ENCODE measurements at regions not wholly inside any gene's neighbourhood (a gene's known extent, or its start where the extent isn't known, plus 50 kb on each side); places are given as distances from the start of the nearest gene placed in this dataset.
"Not testable (repeated sequence)": the region's sequence is repeated elsewhere in the genome, so short reads cannot be mapped to it uniquely, and the experiment has no call there.

GRCh38 chr2:95759481-95760246 lies 167.9 kb downstream of the TRIM43 start:
- 90 to 91% (median 90%) methylated on average over 4 of the region's 4 CpGs for WGBS, 3 donors
- H3K36me3 ChIP-seq: no peaks in the 10 kb centered on the region
- intact Hi-C loops (cut with DNase I): no loop called here
- no peak overlapping the region for H3K4me3 ChIP-seq
- no peak for DNase-seq
- H3K27me3 ChIP-seq: no peaks in the 10 kb centered on the region
- no peaks in the 10 kb centered on the region for H3K4me1 ChIP-seq (ENCODE audit: insufficient read depth)
- TF ChIP-seq POLR2A (IDR thresholded peaks at IDR 0.05) (no peak), EP300 (IDR thresholded peaks at IDR 0.05) (no peak), CTCF (IDR thresholded peaks at IDR 0.05) (no peak)
- H3K27ac ChIP-seq: no peak overlapping the region
- no peaks in the 10 kb centered on the region for H3K9me3 ChIP-seq

GRCh38 chr2:95760806-95761525 lies 169.2 kb downstream of the TRIM43 start:
- H3K4me1 ChIP-seq (ENCODE audit: insufficient read depth): no peaks in the 10 kb centered on the region
- H3K4me3 ChIP-seq: no peak overlapping the region
- intact Hi-C loops (cut with DNase I): no loop called here
- TF ChIP-seq CTCF (IDR thresholded peaks at IDR 0.05) (no peak), POLR2A (IDR thresholded peaks at IDR 0.05) (no peak), EP300 (IDR thresholded peaks at IDR 0.05) (no peak)
- no peak for DNase-seq
- H3K27me3 ChIP-seq: no peaks in the 10 kb centered on the region
- no peaks in the 10 kb centered on the region for H3K9me3 ChIP-seq
- WGBS, 3 donors: 73 to 83% (median 77%) methylated on average over 11 of the region's 11 CpGs
- H3K27ac ChIP-seq: no peak overlapping the region
- no peaks in the 10 kb centered on the region for H3K36me3 ChIP-seq

- no peaks in the 10 kb centered on the region for H3K9me3 ChIP-seq
- H3K27me3 ChIP-seq: no peaks in the 10 kb centered on the region
- TF ChIP-seq EP300 (IDR thresholded peaks at IDR 0.05) (no peak), CTCF (IDR thresholded peaks at IDR 0.05) (no peak), POLR2A (IDR thresholded peaks at IDR 0.05) (no peak)
- H3K36me3 ChIP-seq: no peaks in the 10 kb centered on the region
- no peak for DNase-seq
- H3K27ac ChIP-seq: no peak overlapping the region
- no peak overlapping the region for H3K4me3 ChIP-seq
- H3K4me1 ChIP-seq (ENCODE audit: insufficient read depth): no peaks in the 10 kb centered on the region
- WGBS, 3 donors: 81 to 86% (median 86%) methylated on average over 3 of the region's 3 CpGs
- intact Hi-C loops (cut with DNase I): no loop called here
Observed at GRCh38 chr2:95761556-95761955, 169.8 kb downstream of the TRIM43 start.

- WGBS, 3 donors: 78 to 86% (median 85%) methylated on average over 17 to 21 of the region's 21 CpGs
- H3K27me3 ChIP-seq; H3K4me3 ChIP-seq; H3K9me3 ChIP-seq; intact Hi-C loops (cut with DNase I); H3K27ac ChIP-seq; H3K4me1 ChIP-seq (ENCODE audit: insufficient read depth); DNase-seq; H3K36me3 ChIP-seq: not testable (repeated sequence)
Observed at GRCh38 chr2:95762023-95763021, 170.5 kb downstream of the TRIM43 start.

GRCh38 chr2:95763074-95763473 lies 171.3 kb downstream of the TRIM43 start:
- WGBS, 3 donors: 17 to 33% (median 20%) methylated on average over 6 of the region's 6 CpGs
- H3K36me3 ChIP-seq; intact Hi-C loops (cut with DNase I); H3K4me1 ChIP-seq (ENCODE audit: insufficient read depth); H3K4me3 ChIP-seq; H3K9me3 ChIP-seq; H3K27me3 ChIP-seq; H3K27ac ChIP-seq; DNase-seq: not testable (repeated sequence)

- H3K9me3 ChIP-seq; H3K36me3 ChIP-seq; H3K27me3 ChIP-seq; intact Hi-C loops (cut with DNase I); DNase-seq; H3K27ac ChIP-seq; H3K4me1 ChIP-seq (ENCODE audit: insufficient read depth); H3K4me3 ChIP-seq: not testable (repeated sequence)
- WGBS, 3 donors: 53 to 69% (median 58%) methylated on average over 4 to 5 of the region's 6 CpGs
Observed at GRCh38 chr2:95764966-95765365, 173.2 kb downstream of the TRIM43 start.

- intact Hi-C loops (cut with DNase I); H3K27me3 ChIP-seq; H3K4me3 ChIP-seq; H3K36me3 ChIP-seq; DNase-seq; H3K9me3 ChIP-seq; H3K4me1 ChIP-seq (ENCODE audit: insufficient read depth); H3K27ac ChIP-seq: not testable (repeated sequence)
- WGBS, 3 donors: 80 to 84% (median 82%) methylated on average over 11 of the region's 11 CpGs
Observed at GRCh38 chr2:95765925-95766910, 174.4 kb downstream of the TRIM43 start.
